ENCODE measurements at regions not wholly inside any gene's neighbourhood (a gene's known extent, or its start where the extent isn't known, plus 50 kb on each side); places are given as distances from the start of the nearest gene placed in this dataset.

DNA sequence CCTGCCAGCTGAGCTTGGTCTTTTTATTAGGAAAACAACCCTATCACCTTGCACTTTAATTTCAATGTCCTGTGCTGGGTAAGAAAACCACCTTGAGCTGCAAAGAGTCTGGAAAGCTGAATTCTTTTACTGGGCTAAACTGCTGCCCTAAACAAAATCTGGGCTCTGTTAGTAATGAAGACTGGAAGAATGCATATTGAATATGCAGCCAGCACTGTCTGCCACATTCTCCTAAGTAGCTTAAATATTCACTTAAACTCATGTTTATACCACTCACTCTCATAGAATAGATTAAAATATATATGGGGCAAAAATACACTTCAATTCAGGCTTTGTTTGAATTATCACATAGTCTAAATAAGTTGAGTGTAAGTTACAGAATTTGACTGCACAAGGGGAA is 158.0 kb downstream of the TGFB2 start:
- TF ChIP-seq POLR2A (IDR thresholded peaks at IDR 0.05; ENCODE audit: low read length) (no peak), GATA1 (IDR thresholded peaks at IDR 0.05; ENCODE audit: low read depth, low read length) (no peak)
